Adrenal gland (tissue), 5 donors: ENCODE measurements at regions not wholly inside any gene's neighbourhood (a gene's known extent, or its start where the extent isn't known, plus 50 kb on each side); places are given as distances from the start of the nearest gene placed in this dataset.

Source experiments
- POLR2A ChIP-seq, 2 donors: fragments of 450-650 bp; IDR thresholded peaks; one replicate each; pipeline ENCODE4 v1.6.1; 2017; ENCODE audit warnings: antibody characterized with exemption in 2 of 2, mild to moderate bottlenecking in 2 of 2, moderate library complexity in 1 of 2
- TF ChIP-seq, protein P1 (sequence below), 6 experiments: fragments of 450-650 bp in 4 of 6; fragments of 200-600 bp in 2 of 6; sonication (generic) in 1 of 6; IDR thresholded peaks; 1 replicate in 5 of 6; 2 replicates in 1 of 6; pipeline versions ENCODE4 v1.5.1 to v1.8.0; 2016 to 2021; ENCODE audit warnings: antibody characterized with exemption in 6 of 6, mild to moderate bottlenecking in 2 of 6, moderate library complexity in 1 of 6
- donor health status: DM: no; HTN: no; CAD: no.

DNA sequence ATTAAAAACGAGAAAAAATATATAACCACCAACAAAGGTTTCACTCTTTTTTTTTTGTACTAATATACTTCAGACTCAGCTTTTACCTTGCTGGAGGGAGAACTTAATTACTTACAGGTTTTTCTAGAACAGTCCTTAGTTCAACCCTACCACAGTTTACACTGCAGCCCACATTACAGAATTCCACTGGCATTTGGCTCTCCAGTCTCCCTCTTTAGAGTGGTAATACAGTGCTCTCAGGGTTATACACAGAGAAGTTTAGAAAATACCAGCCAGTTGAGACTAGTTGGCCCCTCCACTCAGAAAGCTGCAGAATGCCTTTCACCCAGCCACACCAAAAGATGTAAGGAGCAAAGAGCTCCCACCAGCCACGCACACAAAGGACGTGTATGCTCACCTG is 122.3 kb upstream of the DIO3 start:
- TF ChIP-seq, protein P1, sequence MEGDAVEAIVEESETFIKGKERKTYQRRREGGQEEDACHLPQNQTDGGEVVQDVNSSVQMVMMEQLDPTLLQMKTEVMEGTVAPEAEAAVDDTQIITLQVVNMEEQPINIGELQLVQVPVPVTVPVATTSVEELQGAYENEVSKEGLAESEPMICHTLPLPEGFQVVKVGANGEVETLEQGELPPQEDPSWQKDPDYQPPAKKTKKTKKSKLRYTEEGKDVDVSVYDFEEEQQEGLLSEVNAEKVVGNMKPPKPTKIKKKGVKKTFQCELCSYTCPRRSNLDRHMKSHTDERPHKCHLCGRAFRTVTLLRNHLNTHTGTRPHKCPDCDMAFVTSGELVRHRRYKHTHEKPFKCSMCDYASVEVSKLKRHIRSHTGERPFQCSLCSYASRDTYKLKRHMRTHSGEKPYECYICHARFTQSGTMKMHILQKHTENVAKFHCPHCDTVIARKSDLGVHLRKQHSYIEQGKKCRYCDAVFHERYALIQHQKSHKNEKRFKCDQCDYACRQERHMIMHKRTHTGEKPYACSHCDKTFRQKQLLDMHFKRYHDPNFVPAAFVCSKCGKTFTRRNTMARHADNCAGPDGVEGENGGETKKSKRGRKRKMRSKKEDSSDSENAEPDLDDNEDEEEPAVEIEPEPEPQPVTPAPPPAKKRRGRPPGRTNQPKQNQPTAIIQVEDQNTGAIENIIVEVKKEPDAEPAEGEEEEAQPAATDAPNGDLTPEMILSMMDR (IDR thresholded peaks at IDR 0.05) = no peak
- no peak for TF ChIP-seq POLR2A (IDR thresholded peaks at IDR 0.05)
